ENCODE measurements at regions not wholly inside any gene's neighbourhood (a gene's known extent, or its start where the extent isn't known, plus 50 kb on each side); places are given as distances from the start of the nearest gene placed in this dataset.

GRCh38 chr1:198925567-198925966 is 286.7 kb downstream of the PTPRC start:
- Histone ChIP-seq H3K4me1 (no peaks in the 10 kb centered on the region), H3K27me3 (no peaks in the 10 kb centered on the region), H3K9me3 (no peaks in the 10 kb centered on the region), H3K36me3 (no peaks in the 10 kb centered on the region), H3K27ac (no peak overlapping the region), H3K4me3 (no peak overlapping the region)
- TF ChIP-seq CTCF (IDR thresholded peaks at IDR 0.05) (no peak), POLR2A (IDR thresholded peaks at IDR 0.05) (no peak)
- no peak for DNase-seq

GRCh38 chr1:198927129-198927528 is 288.3 kb downstream of the PTPRC start:
- TF ChIP-seq CTCF (IDR thresholded peaks at IDR 0.05) (no peak), POLR2A (IDR thresholded peaks at IDR 0.05) (no peak)
- Histone ChIP-seq H3K9me3 (no peaks in the 10 kb centered on the region), H3K4me3 (no peak overlapping the region), H3K4me1 (no peaks in the 10 kb centered on the region), H3K27me3 (no peaks in the 10 kb centered on the region), H3K27ac (no peak overlapping the region), H3K36me3 (no peaks in the 10 kb centered on the region)
- DNase-seq = no peak

- no peak overlapping the region for H3K4me3 ChIP-seq
- H3K9me3 ChIP-seq = no peaks in the 10 kb centered on the region
- no peak overlapping the region for H3K27ac ChIP-seq
- no peaks in the 10 kb centered on the region for H3K27me3 ChIP-seq
- no peak for TF ChIP-seq POLR2A (IDR thresholded peaks at IDR 0.05)
- TF ChIP-seq CTCF (IDR thresholded peaks at IDR 0.05) = no peak
- no peak for DNase-seq
- no peaks in the 10 kb centered on the region for H3K36me3 ChIP-seq
- no peaks in the 10 kb centered on the region for H3K4me1 ChIP-seq
Observed at GRCh38 chr1:198929111-198929604, 290.3 kb downstream of the PTPRC start.

GRCh38 chr1:198929961-198930599 is 291.2 kb downstream of the PTPRC start:
- no peaks in the 10 kb centered on the region for H3K9me3 ChIP-seq
- no peaks in the 10 kb centered on the region for H3K4me1 ChIP-seq
- H3K4me3 ChIP-seq = peak overlapping the region in 1 of 4 donors; percentile 21
- TF ChIP-seq CTCF (IDR thresholded peaks at IDR 0.05) (no peak), POLR2A (IDR thresholded peaks at IDR 0.05) (no peak)
- H3K27ac ChIP-seq = peak overlapping the region in 2 of 4 donors; percentile 44 to 50
- no peak for DNase-seq
- H3K27me3 ChIP-seq = no peaks in the 10 kb centered on the region
- no peaks in the 10 kb centered on the region for H3K36me3 ChIP-seq

- H3K4me1 ChIP-seq = no peaks in the 10 kb centered on the region
- H3K36me3 ChIP-seq = no peaks in the 10 kb centered on the region
- no peaks in the 10 kb centered on the region for H3K27me3 ChIP-seq
- H3K9me3 ChIP-seq = no peaks in the 10 kb centered on the region
- H3K27ac ChIP-seq = peak overlapping the region in 2 of 4 donors; percentile 50 to 77
- DNase-seq = no peak
- H3K4me3 ChIP-seq = peak overlapping the region in 1 of 4 donors; percentile 3
- TF ChIP-seq POLR2A (IDR thresholded peaks at IDR 0.05) (no peak), CTCF (IDR thresholded peaks at IDR 0.05) (no peak)
Observed at GRCh38 chr1:198932351-198932991, 293.6 kb downstream of the PTPRC start.

Data from Peyer's patch (tissue), 4 donors.